Naive B cell (primary cell): ENCODE measurements at regions not wholly inside any gene's neighbourhood (a gene's known extent, or its start where the extent isn't known, plus 50 kb on each side); places are given as distances from the start of the nearest gene placed in this dataset.
A peak's percentile ranks its signal among the peaks of the same experiment; 100 is the strongest.
"Not testable (repeated sequence)": the region's sequence is repeated elsewhere in the genome, so short reads cannot be mapped to it uniquely, and the experiment has no call there.

ENCODE experiments used
- ATAC-seq, 2 donors: fragments of 150-1000 bp; cut with Tn5 transposase; 2 replicates each; pipeline ENCODE4 v1.10.0; 2021; ENCODE audit warnings: low read depth in 2 of 2, mild to moderate bottlenecking in 2 of 2, moderate library complexity in 2 of 2
- DNase-seq: peaks from one replicate; pipeline ENCODE4 v3.0.0; 2022
- H3K27ac Mint-ChIP-seq, 6 donors: one replicate each; pipeline ENCODE4 v1.8.0; 2020 to 2022; ENCODE audit warnings: mild to moderate bottlenecking in 6 of 6, mixed read lengths in 6 of 6, moderate library complexity in 5 of 6, inconsistent platforms in 2 of 6
- H3K27me3 Mint-ChIP-seq, 3 donors: one replicate each; pipeline ENCODE4 v1.8.0; 2021 to 2022; ENCODE audit warnings: mixed read lengths in 3 of 3, mild to moderate bottlenecking in 1 of 3
- H3K36me3 Mint-ChIP-seq, 2 donors: one replicate each; pipeline ENCODE4 v1.8.0; 2020 to 2022; ENCODE audit warnings: mixed read lengths in 2 of 2, inconsistent platforms in 1 of 2, mild to moderate bottlenecking in 1 of 2
- H3K4me1 Mint-ChIP-seq, 3 donors: one replicate each; pipeline ENCODE4 v1.8.0; 2020 to 2022; ENCODE audit warnings: mixed read lengths in 3 of 3, inconsistent platforms in 1 of 3, mild to moderate bottlenecking in 1 of 3, moderate library complexity in 1 of 3
- H3K4me3 Mint-ChIP-seq, 8 donors: one replicate each; pipeline ENCODE4 v1.8.0; 2020 to 2022; ENCODE audit warnings: mild to moderate bottlenecking in 8 of 8, mixed read lengths in 8 of 8, moderate library complexity in 8 of 8, inconsistent platforms in 2 of 8
- H3K9me3 Mint-ChIP-seq, 7 donors: one replicate each; pipeline ENCODE4 v1.8.0; 2020 to 2022; ENCODE audit warnings: mixed read lengths in 7 of 7, mild to moderate bottlenecking in 5 of 7, inconsistent platforms in 2 of 7, moderate library complexity in 1 of 7

- H3K4me3 Mint-ChIP-seq: no peak overlapping the region
- DNase-seq (no peak), ATAC-seq (no peak)
- peaks cover 0 to 8% of the 10 kb centered on the region in 2 donors for H3K36me3 Mint-ChIP-seq
- H3K9me3 Mint-ChIP-seq: peaks cover 4 to 27% (median 15%) of the 10 kb centered on the region in 7 donors
- no peaks in the 10 kb centered on the region for H3K27me3 Mint-ChIP-seq
- no peaks in the 10 kb centered on the region for H3K4me1 Mint-ChIP-seq
- H3K27ac Mint-ChIP-seq: no peak overlapping the region
These were observed 632.7 kb upstream of the ID4 start for GRCh38 chr6:19204445-19204844.

- H3K4me3 Mint-ChIP-seq: no peak overlapping the region
- no peak overlapping the region for H3K27ac Mint-ChIP-seq
- H3K4me1 Mint-ChIP-seq: no peaks in the 10 kb centered on the region
- peaks cover 0 to 8% of the 10 kb centered on the region in 2 donors for H3K36me3 Mint-ChIP-seq
- DNase-seq: no peak
- no peaks in the 10 kb centered on the region for H3K27me3 Mint-ChIP-seq
- ATAC-seq: no peak
- peaks cover 6 to 26% (median 17%) of the 10 kb centered on the region in 7 donors for H3K9me3 Mint-ChIP-seq
These were observed 632.1 kb upstream of the ID4 start for GRCh38 chr6:19205076-19205475.

- H3K36me3 Mint-ChIP-seq: no peaks in the 10 kb centered on the region
- no peak for ATAC-seq
- DNase-seq: no peak
- H3K27me3 Mint-ChIP-seq: no peaks in the 10 kb centered on the region
- H3K4me3 Mint-ChIP-seq: no peak overlapping the region
- H3K9me3 Mint-ChIP-seq: peaks cover 4 to 13% (median 6%) of the 10 kb centered on the region in 7 donors
- H3K27ac Mint-ChIP-seq: no peak overlapping the region
- no peaks in the 10 kb centered on the region for H3K4me1 Mint-ChIP-seq
These were observed 628.0 kb upstream of the ID4 start for GRCh38 chr6:19209202-19209601.

GRCh38 chr6:19210849-19211590 is 626.1 kb upstream of the ID4 start:
- H3K36me3 Mint-ChIP-seq: no peaks in the 10 kb centered on the region
- H3K27me3 Mint-ChIP-seq: no peaks in the 10 kb centered on the region
- H3K9me3 Mint-ChIP-seq: peaks cover 4 to 16% (median 6%) of the 10 kb centered on the region in 7 donors
- no peak overlapping the region for H3K27ac Mint-ChIP-seq
- no peak overlapping the region for H3K4me3 Mint-ChIP-seq
- ATAC-seq (no peak), DNase-seq (no peak)
- no peaks in the 10 kb centered on the region for H3K4me1 Mint-ChIP-seq

GRCh38 chr6:19214231-19214630 is 622.9 kb upstream of the ID4 start:
- Mint-ChIP-seq H3K36me3 (no peaks in the 10 kb centered on the region), H3K4me3 (no peak overlapping the region), H3K27ac (no peak overlapping the region), H3K4me1 (no peaks in the 10 kb centered on the region), H3K9me3 (peaks cover 0 to 7% (median 5%) of the 10 kb centered on the region in 7 donors), H3K27me3 (no peaks in the 10 kb centered on the region)
- ATAC-seq: no peak
- DNase-seq: no peak

GRCh38 chr6:19219931-19220330 is 617.2 kb upstream of the ID4 start:
- Mint-ChIP-seq H3K4me3 (no peak overlapping the region), H3K27me3 (no peaks in the 10 kb centered on the region), H3K9me3 (peaks cover 0 to 11% (median 4%) of the 10 kb centered on the region in 7 donors), H3K27ac (no peak overlapping the region), H3K4me1 (no peaks in the 10 kb centered on the region), H3K36me3 (no peaks in the 10 kb centered on the region)
- DNase-seq (no peak), ATAC-seq (no peak)

GRCh38 chr6:19231878-19232561 is 605.1 kb upstream of the ID4 start:
- DNase-seq (no peak), ATAC-seq (no peak)
- no peak overlapping the region for H3K27ac Mint-ChIP-seq
- no peak overlapping the region for H3K4me3 Mint-ChIP-seq
- no peaks in the 10 kb centered on the region for H3K36me3 Mint-ChIP-seq
- no peaks in the 10 kb centered on the region for H3K4me1 Mint-ChIP-seq
- H3K27me3 Mint-ChIP-seq: no peaks in the 10 kb centered on the region
- peaks cover 0 to 20% (median 4%) of the 10 kb centered on the region in 7 donors for H3K9me3 Mint-ChIP-seq

GRCh38 chr6:19245656-19246055 is 591.5 kb upstream of the ID4 start:
- H3K36me3 Mint-ChIP-seq: peaks cover 6 to 8% of the 10 kb centered on the region in 2 donors
- H3K27ac Mint-ChIP-seq: no peak overlapping the region
- H3K4me1 Mint-ChIP-seq: no peaks in the 10 kb centered on the region
- DNase-seq (no peak), ATAC-seq (no peak)
- H3K9me3 Mint-ChIP-seq: peaks cover 12 to 70% (median 36%) of the 10 kb centered on the region in 7 donors
- H3K4me3 Mint-ChIP-seq: no peak overlapping the region
- H3K27me3 Mint-ChIP-seq: no peaks in the 10 kb centered on the region

- H3K27me3 Mint-ChIP-seq, H3K4me1 Mint-ChIP-seq, H3K27ac Mint-ChIP-seq, DNase-seq, ATAC-seq, H3K4me3 Mint-ChIP-seq, H3K36me3 Mint-ChIP-seq: not testable (repeated sequence)
- H3K9me3 Mint-ChIP-seq: peaks cover 12 to 64% (median 31%) of the 10 kb centered on the region in 7 donors
These were observed 590.0 kb upstream of the ID4 start for GRCh38 chr6:19247181-19247580.

GRCh38 chr6:19256123-19256522 is 581.0 kb upstream of the ID4 start:
- not testable (repeated sequence) for H3K27me3 Mint-ChIP-seq, ATAC-seq, H3K27ac Mint-ChIP-seq, H3K4me1 Mint-ChIP-seq, H3K36me3 Mint-ChIP-seq, DNase-seq, H3K4me3 Mint-ChIP-seq
- peaks cover 0 to 16% (median 4%) of the 10 kb centered on the region in 7 donors for H3K9me3 Mint-ChIP-seq

- ATAC-seq (no peak), DNase-seq (no peak)
- Mint-ChIP-seq H3K4me1 (no peaks in the 10 kb centered on the region), H3K9me3 (peaks cover 0 to 4% (median 0%) of the 10 kb centered on the region in 7 donors), H3K27me3 (no peaks in the 10 kb centered on the region), H3K36me3 (no peaks in the 10 kb centered on the region), H3K4me3 (no peak overlapping the region), H3K27ac (no peak overlapping the region)
These were observed 575.5 kb upstream of the ID4 start for GRCh38 chr6:19261642-19262041.

- DNase-seq (no peak), ATAC-seq (no peak)
- H3K4me1 Mint-ChIP-seq: no peaks in the 10 kb centered on the region
- H3K27ac Mint-ChIP-seq: no peak overlapping the region
- H3K27me3 Mint-ChIP-seq: no peaks in the 10 kb centered on the region
- H3K4me3 Mint-ChIP-seq: no peak overlapping the region
- H3K36me3 Mint-ChIP-seq: peaks cover 0 to 7% of the 10 kb centered on the region in 2 donors
- H3K9me3 Mint-ChIP-seq: peaks cover 3 to 12% (median 5%) of the 10 kb centered on the region in 7 donors
These were observed 569.1 kb upstream of the ID4 start for GRCh38 chr6:19268117-19268516.

- no peak overlapping the region for H3K27ac Mint-ChIP-seq
- H3K27me3 Mint-ChIP-seq: no peaks in the 10 kb centered on the region
- ATAC-seq (no peak), DNase-seq (no peak)
- peaks cover 3 to 14% (median 7%) of the 10 kb centered on the region in 7 donors for H3K9me3 Mint-ChIP-seq
- H3K36me3 Mint-ChIP-seq: peaks cover 0 to 7% of the 10 kb centered on the region in 2 donors
- H3K4me1 Mint-ChIP-seq: no peaks in the 10 kb centered on the region
- H3K4me3 Mint-ChIP-seq: no peak overlapping the region
These were observed 568.5 kb upstream of the ID4 start for GRCh38 chr6:19268718-19269117.

- ATAC-seq: no peak
- no peak for DNase-seq
- Mint-ChIP-seq H3K4me1 (no peaks in the 10 kb centered on the region), H3K36me3 (peaks cover 0 to 7% of the 10 kb centered on the region in 2 donors), H3K27me3 (no peaks in the 10 kb centered on the region), H3K27ac (no peak overlapping the region), H3K4me3 (peak overlapping the region in 1 of 8 donors; percentile 66), H3K9me3 (peaks cover 3 to 14% (median 7%) of the 10 kb centered on the region in 7 donors)
These were observed 567.8 kb upstream of the ID4 start for GRCh38 chr6:19269341-19269898.
